Sigmoid colon (tissue), 3 donors: ENCODE measurements at regions not wholly inside any gene's neighbourhood (a gene's known extent, or its start where the extent isn't known, plus 50 kb on each side); places are given as distances from the start of the nearest gene placed in this dataset.

Source experiments
- CTCF ChIP-seq, 4 experiments: fragments of 450-650 bp in 3 of 4; fragments of 200-600 bp in 1 of 4; IDR thresholded peaks; one replicate each; pipeline ENCODE4 v1.5.1; 2016 to 2019; ENCODE audit warnings: antibody characterized with exemption in 4 of 4, mild to moderate bottlenecking in 3 of 4, moderate library complexity in 2 of 4
- POLR2A ChIP-seq, 2 donors: fragments of 450-650 bp; IDR thresholded peaks; one replicate each; pipeline ENCODE4 v1.6.1; 2016; ENCODE audit warnings: antibody characterized with exemption in 2 of 2, mild to moderate bottlenecking in 2 of 2, moderate library complexity in 2 of 2

- TF ChIP-seq POLR2A (IDR thresholded peaks at IDR 0.05) (no peak), CTCF (IDR thresholded peaks at IDR 0.05) (no peak)
These were observed 122.3 kb downstream of the ENGASE start for GRCh38 chr17:79196913-79197312.
